ENCODE measurements at regions not wholly inside any gene's neighbourhood (a gene's known extent, or its start where the extent isn't known, plus 50 kb on each side); places are given as distances from the start of the nearest gene placed in this dataset.

- TF ChIP-seq SIN3A (IDR thresholded peaks at IDR 0.05; ENCODE audit: borderline replicate concordance, insufficient read depth, low read length) (no peak), REST (IDR thresholded peaks at IDR 0.05; ENCODE audit: insufficient read depth in 1 of 2, low read depth in 2 of 2, low read length in 2 of 2) (no peak)
These were observed 69.1 kb upstream of the GPR12 start for GRCh38 chr13:26829716-26830115.

GRCh38 chr13:26824581-26824980 lies 64.0 kb upstream of the GPR12 start:
- no peak for TF ChIP-seq REST (IDR thresholded peaks at IDR 0.05; ENCODE audit: insufficient read depth in 1 of 2, low read depth in 2 of 2, low read length in 2 of 2)
- no peak for TF ChIP-seq TAF1 (IDR thresholded peaks at IDR 0.05; ENCODE audit: borderline replicate concordance, insufficient read depth, low read length)
- no peak for TF ChIP-seq POLR2AphosphoS5 (IDR thresholded peaks at IDR 0.05; ENCODE audit: low read depth, low read length)
- no peak for TF ChIP-seq FOXP2 (optimal IDR thresholded peaks at IDR 0.05; ENCODE audit: borderline replicate concordance, extremely low read depth, extremely low read length, insufficient read depth)
- TF ChIP-seq SIN3A (IDR thresholded peaks at IDR 0.05; ENCODE audit: borderline replicate concordance, insufficient read depth, low read length) = no peak

GRCh38 chr13:26822146-26822545 lies 61.6 kb upstream of the GPR12 start:
- TF ChIP-seq TAF1 (IDR thresholded peaks at IDR 0.05; ENCODE audit: borderline replicate concordance, insufficient read depth, low read length) = no peak
- no peak for TF ChIP-seq FOXP2 (optimal IDR thresholded peaks at IDR 0.05; ENCODE audit: borderline replicate concordance, extremely low read depth, extremely low read length, insufficient read depth)
- TF ChIP-seq REST (IDR thresholded peaks at IDR 0.05; ENCODE audit: insufficient read depth in 1 of 2, low read depth in 2 of 2, low read length in 2 of 2) = no peak
- TF ChIP-seq POLR2AphosphoS5 (IDR thresholded peaks at IDR 0.05; ENCODE audit: low read depth, low read length) = no peak
- no peak for TF ChIP-seq SIN3A (IDR thresholded peaks at IDR 0.05; ENCODE audit: borderline replicate concordance, insufficient read depth, low read length)

GRCh38 chr13:26821672-26822071 lies 61.1 kb upstream of the GPR12 start:
- TF ChIP-seq SIN3A (IDR thresholded peaks at IDR 0.05; ENCODE audit: borderline replicate concordance, insufficient read depth, low read length) = no peak
- TF ChIP-seq FOXP2 (optimal IDR thresholded peaks at IDR 0.05; ENCODE audit: borderline replicate concordance, extremely low read depth, extremely low read length, insufficient read depth) = no peak
- no peak for TF ChIP-seq POLR2AphosphoS5 (IDR thresholded peaks at IDR 0.05; ENCODE audit: low read depth, low read length)
- TF ChIP-seq TAF1 (IDR thresholded peaks at IDR 0.05; ENCODE audit: borderline replicate concordance, insufficient read depth, low read length) = no peak

- TF ChIP-seq FOXP2 (optimal IDR thresholded peaks at IDR 0.05; ENCODE audit: borderline replicate concordance, extremely low read depth, extremely low read length, insufficient read depth) (no peak), SIN3A (IDR thresholded peaks at IDR 0.05; ENCODE audit: borderline replicate concordance, insufficient read depth, low read length) (no peak), TAF1 (IDR thresholded peaks at IDR 0.05; ENCODE audit: borderline replicate concordance, insufficient read depth, low read length) (no peak), REST (IDR thresholded peaks at IDR 0.05; ENCODE audit: insufficient read depth in 1 of 2, low read depth in 2 of 2, low read length in 2 of 2) (no peak), POLR2AphosphoS5 (IDR thresholded peaks at IDR 0.05; ENCODE audit: low read depth, low read length) (no peak)
These were observed 60.3 kb upstream of the GPR12 start for GRCh38 chr13:26820871-26821270.
